WTC11 (cell line): ENCODE measurements at regions not wholly inside any gene's neighbourhood (a gene's known extent, or its start where the extent isn't known, plus 50 kb on each side); places are given as distances from the start of the nearest gene placed in this dataset.

Experiments
- ATAC-seq: fragments of 200-7000 bp; cut with Tn5 transposase; 2 replicates; pipeline ENCODE4 v1.10.0; 2021; ENCODE audit warnings: mild to moderate bottlenecking, moderate library complexity
- CTCF ChIA-PET: fragments of 300-600 bp; sonication (Branson Sonifier 250); formaldehyde crosslinking; loops from one replicate; lab custom pipeline; 2021; ENCODE audit warnings: antibody characterized with exemption; lab: Charles Lee
- POLR2A ChIA-PET: fragments of 350-600 bp; sonication (Branson Sonifier 250); formaldehyde crosslinking; loops from one replicate; lab custom pipeline; 2021; ENCODE audit warnings: antibody characterized with exemption; lab: Charles Lee
- DNase-seq: peaks from one replicate; pipeline ENCODE4 v3.0.0; 2021; ENCODE audit warnings: low spot score
- H3K27ac Mint-ChIP-seq: 2 replicates; pipeline ENCODE4 v1.8.0; 2021; ENCODE audit warnings: mixed read lengths
- H3K27me3 Mint-ChIP-seq: 2 replicates; pipeline ENCODE4 v1.8.0; 2021; ENCODE audit warnings: low read depth, mild to moderate bottlenecking, moderate library complexity, mixed read lengths
- H3K36me3 Mint-ChIP-seq: 2 replicates; pipeline ENCODE4 v1.8.0; 2021; ENCODE audit warnings: mixed read lengths
- H3K4me1 Mint-ChIP-seq: 2 replicates; pipeline ENCODE4 v1.8.0; 2022; ENCODE audit warnings: mixed read lengths
- H3K4me3 Mint-ChIP-seq: 2 replicates; pipeline ENCODE4 v1.8.0; 2021; ENCODE audit warnings: mild to moderate bottlenecking, moderate library complexity, mixed read lengths
- H3K9me3 Mint-ChIP-seq: 2 replicates; pipeline ENCODE4 v1.8.0; 2021; ENCODE audit warnings: mixed read lengths
- CBFB ChIP-seq: sonication (generic); formaldehyde crosslinking; IDR thresholded peaks from 2 replicates; pipeline ENCODE4 v1.8.1; 2022; ENCODE audit warnings: mild to moderate bottlenecking, low read depth, missing genetic modification reagents
- GRHL2 ChIP-seq: fragments of 250-450 bp; sonication (Bioruptor Pico); IDR thresholded peaks from 2 replicates; pipeline ENCODE4 v1.8.0; 2022; ENCODE audit warnings: mild to moderate bottlenecking, moderate library complexity; ENCODE audit not compliant: insufficient replicate concordance, severe bottlenecking
- NFYB ChIP-seq: sonication (generic); formaldehyde crosslinking; conservative IDR thresholded peaks from 2 replicates; pipeline ENCODE4 v1.8.0; 2022; ENCODE audit warnings: low read depth, missing genetic modification reagents
- TCF7 ChIP-seq: sonication (generic); formaldehyde crosslinking; IDR thresholded peaks from 2 replicates; pipeline ENCODE4 v1.8.0; 2022; ENCODE audit warnings: mild to moderate bottlenecking, low read depth, missing genetic modification reagents, moderate library complexity
- TP53 ChIP-seq: sonication (generic); formaldehyde crosslinking; IDR thresholded peaks from 2 replicates; pipeline ENCODE4 v1.8.1; 2023; ENCODE audit warnings: mild to moderate bottlenecking, missing genetic modification reagents
- ZNF138 ChIP-seq: sonication (generic); formaldehyde crosslinking; conservative IDR thresholded peaks from 2 replicates; pipeline ENCODE4 v1.8.1; 2022; ENCODE audit warnings: mild to moderate bottlenecking, moderate library complexity, missing genetic modification reagents
- ZNF317 ChIP-seq: sonication (generic); formaldehyde crosslinking; IDR thresholded peaks from 2 replicates; pipeline ENCODE4 v1.8.1; 2023; ENCODE audit warnings: low read depth, mild to moderate bottlenecking, moderate library complexity, missing genetic modification reagents, borderline replicate concordance
- ZNF396 ChIP-seq: fragments of 250-450 bp; sonication (Bioruptor Pico); IDR thresholded peaks from 2 replicates; pipeline ENCODE4 v1.8.0; 2021; ENCODE audit warnings: mild to moderate bottlenecking, moderate library complexity, borderline replicate concordance
- TF ChIP-seq, protein P1 (sequence below): sonication (generic); formaldehyde crosslinking; IDR thresholded peaks from 2 replicates; pipeline ENCODE4 v1.8.0; 2022; ENCODE audit warnings: mild to moderate bottlenecking, missing genetic modification reagents
- TF ChIP-seq, protein P2 (sequence below): fragments of 250-450 bp; sonication (Bioruptor Pico); conservative IDR thresholded peaks from 2 replicates; pipeline ENCODE4 v1.9.0; 2021; ENCODE audit warnings: mild to moderate bottlenecking
- TF ChIP-seq, protein P3 (sequence below): sonication (generic); formaldehyde crosslinking; IDR thresholded peaks from 2 replicates; pipeline ENCODE4 v1.8.0; 2023; ENCODE audit warnings: missing genetic modification reagents, mild to moderate bottlenecking, borderline replicate concordance
- TF ChIP-seq, protein P4 (sequence below): sonication (generic); formaldehyde crosslinking; IDR thresholded peaks from 2 replicates; pipeline ENCODE4 v1.8.1; 2023; ENCODE audit warnings: mild to moderate bottlenecking, missing genetic modification reagents, borderline replicate concordance
- TF ChIP-seq, protein P5 (sequence below): sonication (generic); formaldehyde crosslinking; IDR thresholded peaks from 2 replicates; pipeline ENCODE4 v1.8.0; 2023; ENCODE audit warnings: mild to moderate bottlenecking, missing genetic modification reagents

DNA sequence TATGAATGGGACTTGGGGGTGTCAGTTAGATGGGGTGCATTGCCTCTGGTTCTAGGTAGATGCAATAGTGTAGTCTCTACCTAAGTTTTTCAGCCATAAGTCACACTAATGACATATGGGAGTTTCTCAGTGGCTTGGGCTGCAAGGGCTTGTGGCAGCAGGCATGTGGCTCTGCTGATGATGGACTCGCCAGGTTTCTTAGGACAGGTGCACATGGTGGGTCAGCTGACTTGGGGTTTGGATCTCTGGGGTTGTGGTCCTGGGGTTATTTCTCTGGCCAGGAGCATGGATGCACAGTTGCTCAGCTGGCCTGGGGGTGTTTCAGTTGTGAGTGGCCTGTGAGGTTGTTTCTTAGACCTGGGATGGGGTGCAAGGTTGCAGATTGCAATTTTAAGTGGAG is 120.0 kb upstream of the DCBLD2 start:
- POLR2A ChIA-PET, result no interaction called here
- no peak for DNase-seq
- no peaks in the 10 kb centered on the region for H3K4me1 Mint-ChIP-seq

DNA sequence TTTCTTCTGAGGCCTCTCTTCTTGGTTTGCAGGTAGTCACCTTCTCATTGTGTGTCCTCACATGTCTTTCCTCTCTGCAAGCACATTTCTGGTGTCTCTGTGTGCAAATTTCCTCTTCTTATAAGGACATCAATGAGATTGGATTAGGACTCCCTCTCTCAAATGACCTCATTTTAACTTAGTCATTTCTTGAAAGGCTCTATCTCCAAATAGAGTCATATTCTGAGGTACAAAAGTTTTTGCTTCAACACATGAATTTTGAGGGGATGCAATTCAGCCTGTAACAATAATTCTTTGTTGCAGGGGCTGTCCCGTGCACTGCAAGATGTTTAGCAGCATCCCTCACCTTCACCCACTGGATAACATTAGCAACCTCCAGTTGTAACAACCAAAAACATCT is 115.0 kb upstream of the DCBLD2 start:
- Mint-ChIP-seq H3K27me3 (no peaks in the 10 kb centered on the region), H3K4me1 (no peaks in the 10 kb centered on the region), H3K9me3 (peaks cover 10% of the 10 kb centered on the region), H3K4me3 (no peak overlapping the region), H3K27ac (no peak overlapping the region), H3K36me3 (peaks cover 3% of the 10 kb centered on the region; the same call in 1 of the 2 replicates)
- ATAC-seq, result no peak
- POLR2A ChIA-PET, result no interaction called here
- CTCF ChIA-PET, result no interaction called here
- no peak for DNase-seq
- TF ChIP-seq, protein P1, sequence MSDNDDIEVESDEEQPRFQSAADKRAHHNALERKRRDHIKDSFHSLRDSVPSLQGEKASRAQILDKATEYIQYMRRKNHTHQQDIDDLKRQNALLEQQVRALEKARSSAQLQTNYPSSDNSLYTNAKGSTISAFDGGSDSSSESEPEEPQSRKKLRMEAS (CRISPR knock-in tag), result no peak
- TF ChIP-seq, protein P2, sequence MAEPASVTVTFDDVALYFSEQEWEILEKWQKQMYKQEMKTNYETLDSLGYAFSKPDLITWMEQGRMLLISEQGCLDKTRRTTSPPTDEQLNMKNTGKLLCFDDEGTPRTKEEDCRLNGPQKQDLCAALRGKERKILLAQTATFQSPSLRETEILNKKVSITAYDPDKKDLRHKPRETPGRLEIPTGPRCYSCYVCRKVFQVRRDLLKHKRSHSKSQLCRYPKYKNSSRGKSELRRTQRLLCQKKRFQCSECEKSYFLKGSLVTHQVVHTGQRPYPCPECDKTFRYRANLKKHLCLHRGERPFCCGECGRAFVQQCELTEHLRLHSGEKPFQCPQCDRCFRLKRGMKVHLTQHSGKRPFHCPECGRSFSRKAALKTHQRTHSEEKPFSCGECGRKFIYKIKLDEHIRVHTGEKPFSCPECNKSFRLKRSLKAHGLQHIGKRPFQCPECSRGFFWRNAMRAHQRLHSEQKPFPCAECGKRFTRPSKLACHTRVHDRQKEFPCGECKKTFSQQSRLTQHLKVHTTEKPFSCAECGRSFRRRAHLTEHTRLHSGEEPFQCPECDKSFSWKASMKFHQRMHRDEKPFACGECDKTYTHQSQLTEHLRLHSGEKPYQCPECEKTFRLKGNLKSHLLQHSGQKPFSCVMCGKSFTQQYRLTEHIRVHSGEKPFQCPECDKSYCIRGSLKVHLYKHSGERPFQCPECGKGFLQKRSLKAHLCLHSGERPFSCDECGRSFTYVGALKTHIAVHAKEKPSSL (CRISPR knock-in tag), result no peak
- TF ChIP-seq GRHL2 (CRISPR knock-in tag), result no peak
- TF ChIP-seq, protein P3, sequence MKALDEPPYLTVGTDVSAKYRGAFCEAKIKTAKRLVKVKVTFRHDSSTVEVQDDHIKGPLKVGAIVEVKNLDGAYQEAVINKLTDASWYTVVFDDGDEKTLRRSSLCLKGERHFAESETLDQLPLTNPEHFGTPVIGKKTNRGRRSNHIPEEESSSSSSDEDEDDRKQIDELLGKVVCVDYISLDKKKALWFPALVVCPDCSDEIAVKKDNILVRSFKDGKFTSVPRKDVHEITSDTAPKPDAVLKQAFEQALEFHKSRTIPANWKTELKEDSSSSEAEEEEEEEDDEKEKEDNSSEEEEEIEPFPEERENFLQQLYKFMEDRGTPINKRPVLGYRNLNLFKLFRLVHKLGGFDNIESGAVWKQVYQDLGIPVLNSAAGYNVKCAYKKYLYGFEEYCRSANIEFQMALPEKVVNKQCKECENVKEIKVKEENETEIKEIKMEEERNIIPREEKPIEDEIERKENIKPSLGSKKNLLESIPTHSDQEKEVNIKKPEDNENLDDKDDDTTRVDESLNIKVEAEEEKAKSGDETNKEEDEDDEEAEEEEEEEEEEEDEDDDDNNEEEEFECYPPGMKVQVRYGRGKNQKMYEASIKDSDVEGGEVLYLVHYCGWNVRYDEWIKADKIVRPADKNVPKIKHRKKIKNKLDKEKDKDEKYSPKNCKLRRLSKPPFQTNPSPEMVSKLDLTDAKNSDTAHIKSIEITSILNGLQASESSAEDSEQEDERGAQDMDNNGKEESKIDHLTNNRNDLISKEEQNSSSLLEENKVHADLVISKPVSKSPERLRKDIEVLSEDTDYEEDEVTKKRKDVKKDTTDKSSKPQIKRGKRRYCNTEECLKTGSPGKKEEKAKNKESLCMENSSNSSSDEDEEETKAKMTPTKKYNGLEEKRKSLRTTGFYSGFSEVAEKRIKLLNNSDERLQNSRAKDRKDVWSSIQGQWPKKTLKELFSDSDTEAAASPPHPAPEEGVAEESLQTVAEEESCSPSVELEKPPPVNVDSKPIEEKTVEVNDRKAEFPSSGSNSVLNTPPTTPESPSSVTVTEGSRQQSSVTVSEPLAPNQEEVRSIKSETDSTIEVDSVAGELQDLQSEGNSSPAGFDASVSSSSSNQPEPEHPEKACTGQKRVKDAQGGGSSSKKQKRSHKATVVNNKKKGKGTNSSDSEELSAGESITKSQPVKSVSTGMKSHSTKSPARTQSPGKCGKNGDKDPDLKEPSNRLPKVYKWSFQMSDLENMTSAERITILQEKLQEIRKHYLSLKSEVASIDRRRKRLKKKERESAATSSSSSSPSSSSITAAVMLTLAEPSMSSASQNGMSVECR (CRISPR knock-in tag), result no peak

More for the DNA sequence above, 120.0 kb upstream of the DCBLD2 start:
- Mint-ChIP-seq H3K36me3 (no peaks in the 10 kb centered on the region), H3K9me3 (peaks cover 2% of the 10 kb centered on the region; the same call in 1 of the 2 replicates), H3K27me3 (no peaks in the 10 kb centered on the region; the same call in 1 of the 2 replicates), H3K27ac (no peak overlapping the region), H3K4me3 (no peak overlapping the region)
- no peak for TF ChIP-seq ZNF138
- TF ChIP-seq ZNF317 (CRISPR knock-in tag), result no peak
- no peak for TF ChIP-seq ZNF396 (CRISPR knock-in tag)
- TF ChIP-seq, protein P1 (CRISPR knock-in tag), result no peak
- no peak for TF ChIP-seq TCF7 (CRISPR knock-in tag)
- TF ChIP-seq, protein P4, sequence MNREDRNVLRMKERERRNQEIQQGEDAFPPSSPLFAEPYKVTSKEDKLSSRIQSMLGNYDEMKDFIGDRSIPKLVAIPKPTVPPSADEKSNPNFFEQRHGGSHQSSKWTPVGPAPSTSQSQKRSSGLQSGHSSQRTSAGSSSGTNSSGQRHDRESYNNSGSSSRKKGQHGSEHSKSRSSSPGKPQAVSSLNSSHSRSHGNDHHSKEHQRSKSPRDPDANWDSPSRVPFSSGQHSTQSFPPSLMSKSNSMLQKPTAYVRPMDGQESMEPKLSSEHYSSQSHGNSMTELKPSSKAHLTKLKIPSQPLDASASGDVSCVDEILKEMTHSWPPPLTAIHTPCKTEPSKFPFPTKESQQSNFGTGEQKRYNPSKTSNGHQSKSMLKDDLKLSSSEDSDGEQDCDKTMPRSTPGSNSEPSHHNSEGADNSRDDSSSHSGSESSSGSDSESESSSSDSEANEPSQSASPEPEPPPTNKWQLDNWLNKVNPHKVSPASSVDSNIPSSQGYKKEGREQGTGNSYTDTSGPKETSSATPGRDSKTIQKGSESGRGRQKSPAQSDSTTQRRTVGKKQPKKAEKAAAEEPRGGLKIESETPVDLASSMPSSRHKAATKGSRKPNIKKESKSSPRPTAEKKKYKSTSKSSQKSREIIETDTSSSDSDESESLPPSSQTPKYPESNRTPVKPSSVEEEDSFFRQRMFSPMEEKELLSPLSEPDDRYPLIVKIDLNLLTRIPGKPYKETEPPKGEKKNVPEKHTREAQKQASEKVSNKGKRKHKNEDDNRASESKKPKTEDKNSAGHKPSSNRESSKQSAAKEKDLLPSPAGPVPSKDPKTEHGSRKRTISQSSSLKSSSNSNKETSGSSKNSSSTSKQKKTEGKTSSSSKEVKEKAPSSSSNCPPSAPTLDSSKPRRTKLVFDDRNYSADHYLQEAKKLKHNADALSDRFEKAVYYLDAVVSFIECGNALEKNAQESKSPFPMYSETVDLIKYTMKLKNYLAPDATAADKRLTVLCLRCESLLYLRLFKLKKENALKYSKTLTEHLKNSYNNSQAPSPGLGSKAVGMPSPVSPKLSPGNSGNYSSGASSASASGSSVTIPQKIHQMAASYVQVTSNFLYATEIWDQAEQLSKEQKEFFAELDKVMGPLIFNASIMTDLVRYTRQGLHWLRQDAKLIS (CRISPR knock-in tag), result no peak
- no peak for TF ChIP-seq TP53
- TF ChIP-seq, protein P5, sequence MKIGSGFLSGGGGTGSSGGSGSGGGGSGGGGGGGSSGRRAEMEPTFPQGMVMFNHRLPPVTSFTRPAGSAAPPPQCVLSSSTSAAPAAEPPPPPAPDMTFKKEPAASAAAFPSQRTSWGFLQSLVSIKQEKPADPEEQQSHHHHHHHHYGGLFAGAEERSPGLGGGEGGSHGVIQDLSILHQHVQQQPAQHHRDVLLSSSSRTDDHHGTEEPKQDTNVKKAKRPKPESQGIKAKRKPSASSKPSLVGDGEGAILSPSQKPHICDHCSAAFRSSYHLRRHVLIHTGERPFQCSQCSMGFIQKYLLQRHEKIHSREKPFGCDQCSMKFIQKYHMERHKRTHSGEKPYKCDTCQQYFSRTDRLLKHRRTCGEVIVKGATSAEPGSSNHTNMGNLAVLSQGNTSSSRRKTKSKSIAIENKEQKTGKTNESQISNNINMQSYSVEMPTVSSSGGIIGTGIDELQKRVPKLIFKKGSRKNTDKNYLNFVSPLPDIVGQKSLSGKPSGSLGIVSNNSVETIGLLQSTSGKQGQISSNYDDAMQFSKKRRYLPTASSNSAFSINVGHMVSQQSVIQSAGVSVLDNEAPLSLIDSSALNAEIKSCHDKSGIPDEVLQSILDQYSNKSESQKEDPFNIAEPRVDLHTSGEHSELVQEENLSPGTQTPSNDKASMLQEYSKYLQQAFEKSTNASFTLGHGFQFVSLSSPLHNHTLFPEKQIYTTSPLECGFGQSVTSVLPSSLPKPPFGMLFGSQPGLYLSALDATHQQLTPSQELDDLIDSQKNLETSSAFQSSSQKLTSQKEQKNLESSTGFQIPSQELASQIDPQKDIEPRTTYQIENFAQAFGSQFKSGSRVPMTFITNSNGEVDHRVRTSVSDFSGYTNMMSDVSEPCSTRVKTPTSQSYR (CRISPR knock-in tag), result no peak
- no peak for TF ChIP-seq NFYB (CRISPR knock-in tag)
- no peak for TF ChIP-seq CBFB (CRISPR knock-in tag)
- TF ChIP-seq, protein P2 (CRISPR knock-in tag), result no peak
- CTCF ChIA-PET, result interaction anchor here (0.9 kb wide), 1 partner anchor 14 kb away, joined by 3 read pairs; no protein-coding TSS in a partner anchor
- ATAC-seq, result no peak
